H1 (cell line): ENCODE measurements at regions not wholly inside any gene's neighbourhood (a gene's known extent, or its start where the extent isn't known, plus 50 kb on each side); places are given as distances from the start of the nearest gene placed in this dataset.

Experiments used
- CBX5 ChIP-seq: fragments of 300-800, 300-1000 bp; sonication (generic); IDR thresholded peaks from 2 replicates; pipeline ENCODE4 v1.7.1; 2016; ENCODE audit warnings: antibody characterized with exemption, low read length, low read depth
- CEBPB ChIP-seq: IDR thresholded peaks from 2 replicates; pipeline ENCODE4 v1.6.1; 2012; ENCODE audit warnings: low read depth, low read length
- EP300 ChIP-seq, 2 experiments: IDR thresholded peaks; 1 replicate in 1 of 2; 2 replicates in 1 of 2; pipeline ENCODE4 v1.6.1; 2011 to 2012; ENCODE audit warnings: low read depth in 2 of 2, low read length in 2 of 2, mild to moderate bottlenecking in 2 of 2, borderline replicate concordance in 1 of 2, inconsistent platforms in 1 of 2, moderate library complexity in 1 of 2
- EZH2 ChIP-seq: fragments of 200-600 bp; sonication (generic); IDR thresholded peaks from 2 replicates; pipeline ENCODE4 v1.7.1; 2012; ENCODE audit warnings: low read depth, mild to moderate bottlenecking, moderate library complexity, low read length, inconsistent platforms; ENCODE audit not compliant: severe bottlenecking
- GABPA ChIP-seq: IDR thresholded peaks from 2 replicates; pipeline ENCODE4 v1.6.1; 2011; ENCODE audit warnings: mild to moderate bottlenecking, low read length, moderate library complexity, borderline replicate concordance; ENCODE audit not compliant: insufficient read depth
- NRF1 ChIP-seq: IDR thresholded peaks from 2 replicates; pipeline ENCODE4 v1.6.1; 2011; ENCODE audit warnings: mild to moderate bottlenecking, low read depth, low read length, improper control_type of control experiment
- RAD21 ChIP-seq, 2 experiments: IDR thresholded peaks in 1 of 2; conservative IDR thresholded peaks in 1 of 2; 2 replicates each; pipeline ENCODE4 v1.6.1; 2011; ENCODE audit warnings: low read depth in 2 of 2, low read length in 2 of 2, improper control_type of control experiment in 1 of 2, inconsistent platforms in 1 of 2, mild to moderate bottlenecking in 1 of 2, moderate library complexity in 1 of 2
- RBBP5 ChIP-seq: IDR thresholded peaks from 2 replicates; pipeline ENCODE4 v1.7.1; 2012; ENCODE audit warnings: low read depth, mild to moderate bottlenecking, inconsistent platforms, low read length, moderate library complexity, borderline replicate concordance
- RXRA ChIP-seq: IDR thresholded peaks from 2 replicates; pipeline ENCODE4 v1.6.1; 2011; ENCODE audit warnings: low read depth, mild to moderate bottlenecking, low read length, moderate library complexity; ENCODE audit not compliant: insufficient read depth
- TAF1 ChIP-seq: IDR thresholded peaks from 2 replicates; pipeline ENCODE4 v1.6.1; 2011; ENCODE audit warnings: mild to moderate bottlenecking, low read depth, low read length
- TEAD4 ChIP-seq: IDR thresholded peaks from 2 replicates; pipeline ENCODE4 v1.6.1; 2012; ENCODE audit warnings: low read depth, low read length, inconsistent platforms, mixed read lengths
- YY1 ChIP-seq: IDR thresholded peaks from 2 replicates; pipeline ENCODE4 v1.6.1; 2011; ENCODE audit warnings: low read depth, mild to moderate bottlenecking, low read length
- TF ChIP-seq, protein P1 (sequence below), 3 experiments: IDR thresholded peaks; 1 replicate in 2 of 3; 2 replicates in 1 of 3; pipeline versions ENCODE4 v1.5.1 to v1.6.1; 2011; ENCODE audit warnings: low read length in 3 of 3, mild to moderate bottlenecking in 3 of 3, inconsistent platforms in 2 of 3, low read depth in 1 of 3, moderate library complexity in 1 of 3; ENCODE audit not compliant: insufficient read depth in 1 of 3; ENCODE audit errors: control extremely low read depth in 1 of 3
- TF ChIP-seq, protein P2 (sequence below): IDR thresholded peaks from 2 replicates; pipeline ENCODE4 v1.6.1; 2011; ENCODE audit warnings: low read depth, mild to moderate bottlenecking, low read length; ENCODE audit not compliant: insufficient read depth

DNA sequence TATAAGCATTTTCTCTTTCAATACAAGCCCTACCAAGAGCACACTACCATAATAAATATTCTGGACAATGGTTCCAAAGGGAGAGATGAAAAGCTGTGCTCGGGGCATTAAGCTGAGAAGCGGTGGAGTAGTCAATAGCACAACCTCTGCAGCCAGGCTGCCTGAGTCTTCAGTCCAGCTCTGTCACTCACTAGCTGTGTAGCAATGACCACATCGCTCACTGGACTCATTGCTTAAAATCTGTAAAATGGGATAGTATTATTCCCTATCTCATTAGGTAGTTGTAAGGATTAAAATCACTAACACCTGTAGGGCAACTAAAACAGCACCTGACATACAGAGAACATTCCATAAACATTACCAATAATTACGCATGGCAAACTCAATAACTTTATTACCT is 199.9 kb upstream of the KLF14 start:
- TF ChIP-seq TAF1: no peak
- TF ChIP-seq, protein P1, sequence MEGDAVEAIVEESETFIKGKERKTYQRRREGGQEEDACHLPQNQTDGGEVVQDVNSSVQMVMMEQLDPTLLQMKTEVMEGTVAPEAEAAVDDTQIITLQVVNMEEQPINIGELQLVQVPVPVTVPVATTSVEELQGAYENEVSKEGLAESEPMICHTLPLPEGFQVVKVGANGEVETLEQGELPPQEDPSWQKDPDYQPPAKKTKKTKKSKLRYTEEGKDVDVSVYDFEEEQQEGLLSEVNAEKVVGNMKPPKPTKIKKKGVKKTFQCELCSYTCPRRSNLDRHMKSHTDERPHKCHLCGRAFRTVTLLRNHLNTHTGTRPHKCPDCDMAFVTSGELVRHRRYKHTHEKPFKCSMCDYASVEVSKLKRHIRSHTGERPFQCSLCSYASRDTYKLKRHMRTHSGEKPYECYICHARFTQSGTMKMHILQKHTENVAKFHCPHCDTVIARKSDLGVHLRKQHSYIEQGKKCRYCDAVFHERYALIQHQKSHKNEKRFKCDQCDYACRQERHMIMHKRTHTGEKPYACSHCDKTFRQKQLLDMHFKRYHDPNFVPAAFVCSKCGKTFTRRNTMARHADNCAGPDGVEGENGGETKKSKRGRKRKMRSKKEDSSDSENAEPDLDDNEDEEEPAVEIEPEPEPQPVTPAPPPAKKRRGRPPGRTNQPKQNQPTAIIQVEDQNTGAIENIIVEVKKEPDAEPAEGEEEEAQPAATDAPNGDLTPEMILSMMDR (IDR thresholded peaks at IDR 0.05; ENCODE audit: control extremely low read depth in 1 of 3, insufficient read depth in 1 of 3, low read depth in 1 of 3, low read length in 3 of 3): no peak
- no peak for TF ChIP-seq YY1
- TF ChIP-seq TEAD4: no peak
- no peak for TF ChIP-seq CBX5
- TF ChIP-seq RXRA: no peak
- no peak for TF ChIP-seq EZH2
- no peak for TF ChIP-seq NRF1
- TF ChIP-seq RAD21 (IDR thresholded peaks at IDR 0.05 in 1 of 2, conservative IDR thresholded peaks at IDR 0.05 in 1 of 2; ENCODE audit: low read depth in 2 of 2, low read length in 2 of 2): no peak
- TF ChIP-seq, protein P2, sequence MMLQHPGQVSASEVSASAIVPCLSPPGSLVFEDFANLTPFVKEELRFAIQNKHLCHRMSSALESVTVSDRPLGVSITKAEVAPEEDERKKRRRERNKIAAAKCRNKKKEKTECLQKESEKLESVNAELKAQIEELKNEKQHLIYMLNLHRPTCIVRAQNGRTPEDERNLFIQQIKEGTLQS: no peak
- TF ChIP-seq CEBPB: no peak
- no peak for TF ChIP-seq RBBP5
- TF ChIP-seq EP300 (IDR thresholded peaks at IDR 0.05; ENCODE audit: borderline replicate concordance in 1 of 2, low read depth in 2 of 2, low read length in 2 of 2): no peak
- TF ChIP-seq GABPA: no peak
